ENCODE measurements at regions not wholly inside any gene's neighbourhood (a gene's known extent, or its start where the extent isn't known, plus 50 kb on each side); places are given as distances from the start of the nearest gene placed in this dataset.

- Histone ChIP-seq H3K9me3 (ENCODE audit: severe bottlenecking) (no peaks in the 10 kb centered on the region), H3K27ac (no peak overlapping the region), H3K4me3 (ENCODE audit: low read depth, low read length) (no peak overlapping the region), H3K36me3 (no peaks in the 10 kb centered on the region), H3K27me3 (ENCODE audit: insufficient read depth, low read depth, severe bottlenecking) (no peaks in the 10 kb centered on the region)
- TF ChIP-seq CTCF (IDR thresholded peaks at IDR 0.05; ENCODE audit: low read depth, low read length): no peak
- no peak for DNase-seq
Measured at GRCh38 chr7:96952974-96953391, 52.4 kb upstream of the DLX6 start.

- Histone ChIP-seq H3K27ac (no peak overlapping the region), H3K27me3 (ENCODE audit: insufficient read depth, low read depth, severe bottlenecking) (no peaks in the 10 kb centered on the region), H3K9me3 (ENCODE audit: severe bottlenecking) (no peaks in the 10 kb centered on the region), H3K36me3 (no peaks in the 10 kb centered on the region), H3K4me3 (ENCODE audit: low read depth, low read length) (no peak overlapping the region)
- no peak for TF ChIP-seq CTCF (IDR thresholded peaks at IDR 0.05; ENCODE audit: low read depth, low read length)
- no peak for DNase-seq
Measured at GRCh38 chr7:96953676-96954513, 51.5 kb upstream of the DLX6 start.

Measured in WERI-Rb-1 (cell line).